ENCODE measurements at regions not wholly inside any gene's neighbourhood (a gene's known extent, or its start where the extent isn't known, plus 50 kb on each side); places are given as distances from the start of the nearest gene placed in this dataset.

DNA sequence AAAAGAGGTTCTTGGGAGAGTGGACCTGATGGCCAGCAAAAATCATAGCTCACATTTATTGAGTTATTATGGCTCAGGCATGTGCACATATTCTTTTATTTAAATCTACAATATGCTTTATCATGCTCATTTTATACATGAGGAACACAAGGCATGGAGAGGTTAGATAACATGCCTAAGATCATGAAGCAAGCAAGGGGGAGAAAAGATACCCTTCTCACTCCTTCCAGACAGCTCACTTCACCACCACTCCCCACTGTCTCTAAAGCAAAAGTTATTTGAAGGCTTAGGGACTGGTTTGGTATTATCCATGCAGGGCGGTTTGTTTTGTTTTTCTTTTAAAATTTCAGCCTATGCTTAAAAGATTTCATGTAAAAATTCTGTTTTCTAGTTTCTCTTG lies 59.0 kb upstream of the PDE8B start (continued):
- no peak for TF ChIP-seq TAF1 (conservative IDR thresholded peaks at IDR 0.05)
- TF ChIP-seq, protein P1, sequence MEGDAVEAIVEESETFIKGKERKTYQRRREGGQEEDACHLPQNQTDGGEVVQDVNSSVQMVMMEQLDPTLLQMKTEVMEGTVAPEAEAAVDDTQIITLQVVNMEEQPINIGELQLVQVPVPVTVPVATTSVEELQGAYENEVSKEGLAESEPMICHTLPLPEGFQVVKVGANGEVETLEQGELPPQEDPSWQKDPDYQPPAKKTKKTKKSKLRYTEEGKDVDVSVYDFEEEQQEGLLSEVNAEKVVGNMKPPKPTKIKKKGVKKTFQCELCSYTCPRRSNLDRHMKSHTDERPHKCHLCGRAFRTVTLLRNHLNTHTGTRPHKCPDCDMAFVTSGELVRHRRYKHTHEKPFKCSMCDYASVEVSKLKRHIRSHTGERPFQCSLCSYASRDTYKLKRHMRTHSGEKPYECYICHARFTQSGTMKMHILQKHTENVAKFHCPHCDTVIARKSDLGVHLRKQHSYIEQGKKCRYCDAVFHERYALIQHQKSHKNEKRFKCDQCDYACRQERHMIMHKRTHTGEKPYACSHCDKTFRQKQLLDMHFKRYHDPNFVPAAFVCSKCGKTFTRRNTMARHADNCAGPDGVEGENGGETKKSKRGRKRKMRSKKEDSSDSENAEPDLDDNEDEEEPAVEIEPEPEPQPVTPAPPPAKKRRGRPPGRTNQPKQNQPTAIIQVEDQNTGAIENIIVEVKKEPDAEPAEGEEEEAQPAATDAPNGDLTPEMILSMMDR (IDR thresholded peaks at IDR 0.05; ENCODE audit: low read depth, low read length, missing input control): no peak

DNA sequence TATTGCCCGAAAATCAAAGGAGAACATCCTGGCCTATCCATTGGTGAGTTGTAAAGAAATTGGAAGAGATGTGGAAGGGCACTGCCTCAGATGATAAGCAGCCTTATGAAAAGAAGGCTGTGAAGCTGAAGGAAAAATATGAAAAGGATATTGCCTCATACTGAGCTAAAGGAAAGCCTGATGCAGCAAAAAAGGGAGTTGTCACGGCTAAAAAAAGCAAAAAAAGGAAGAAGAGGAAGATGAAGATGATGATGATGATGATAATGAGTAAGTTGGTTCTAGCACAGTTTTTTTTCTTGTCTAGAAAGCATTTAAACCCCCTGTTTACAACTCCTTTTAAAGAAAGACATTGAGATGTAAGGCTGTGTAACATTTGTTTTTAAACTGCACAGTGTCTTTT lies 59.8 kb upstream of the ZBED3 start:
- Histone ChIP-seq H3K9me3 (ENCODE audit: control insufficient read depth in 4 of 4, low read length in 3 of 4) (no peaks in the 10 kb centered on the region), H3K4me3 (ENCODE audit: low read depth in 1 of 3, low read length in 3 of 3) (no peak overlapping the region), H3K27ac (ENCODE audit: low read depth in 1 of 2, low read length in 2 of 2) (no peak overlapping the region), H3K27me3 (ENCODE audit: control insufficient read depth in 4 of 4, insufficient read depth in 4 of 4, low read length in 3 of 4) (no peaks in the 10 kb centered on the region), H3K4me1 (ENCODE audit: control insufficient read depth in 4 of 4, insufficient read depth in 4 of 4, low read length in 3 of 4) (no peaks in the 10 kb centered on the region), H3K9ac (ENCODE audit: low read depth in 1 of 2, low read length in 2 of 2) (no peak overlapping the region), H3K36me3 (ENCODE audit: control insufficient read depth in 4 of 4, insufficient read depth in 3 of 4, low read depth in 1 of 4, low read length in 3 of 4) (peaks cover 0 to 4% (median 0%) of the 10 kb centered on the region in 4 donors)
- WGBS: 87% methylated on average over 2 of the region's 2 CpGs
- TF ChIP-seq HNF4G (IDR thresholded peaks at IDR 0.05): no peak
- no peak for TF ChIP-seq YY1 (IDR thresholded peaks at IDR 0.05)
- TF ChIP-seq, protein P2, sequence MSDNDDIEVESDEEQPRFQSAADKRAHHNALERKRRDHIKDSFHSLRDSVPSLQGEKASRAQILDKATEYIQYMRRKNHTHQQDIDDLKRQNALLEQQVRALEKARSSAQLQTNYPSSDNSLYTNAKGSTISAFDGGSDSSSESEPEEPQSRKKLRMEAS (IDR thresholded peaks at IDR 0.05): no peak
- no peak for TF ChIP-seq FOXA1 (IDR thresholded peaks at IDR 0.05)
- TF ChIP-seq, protein P3, sequence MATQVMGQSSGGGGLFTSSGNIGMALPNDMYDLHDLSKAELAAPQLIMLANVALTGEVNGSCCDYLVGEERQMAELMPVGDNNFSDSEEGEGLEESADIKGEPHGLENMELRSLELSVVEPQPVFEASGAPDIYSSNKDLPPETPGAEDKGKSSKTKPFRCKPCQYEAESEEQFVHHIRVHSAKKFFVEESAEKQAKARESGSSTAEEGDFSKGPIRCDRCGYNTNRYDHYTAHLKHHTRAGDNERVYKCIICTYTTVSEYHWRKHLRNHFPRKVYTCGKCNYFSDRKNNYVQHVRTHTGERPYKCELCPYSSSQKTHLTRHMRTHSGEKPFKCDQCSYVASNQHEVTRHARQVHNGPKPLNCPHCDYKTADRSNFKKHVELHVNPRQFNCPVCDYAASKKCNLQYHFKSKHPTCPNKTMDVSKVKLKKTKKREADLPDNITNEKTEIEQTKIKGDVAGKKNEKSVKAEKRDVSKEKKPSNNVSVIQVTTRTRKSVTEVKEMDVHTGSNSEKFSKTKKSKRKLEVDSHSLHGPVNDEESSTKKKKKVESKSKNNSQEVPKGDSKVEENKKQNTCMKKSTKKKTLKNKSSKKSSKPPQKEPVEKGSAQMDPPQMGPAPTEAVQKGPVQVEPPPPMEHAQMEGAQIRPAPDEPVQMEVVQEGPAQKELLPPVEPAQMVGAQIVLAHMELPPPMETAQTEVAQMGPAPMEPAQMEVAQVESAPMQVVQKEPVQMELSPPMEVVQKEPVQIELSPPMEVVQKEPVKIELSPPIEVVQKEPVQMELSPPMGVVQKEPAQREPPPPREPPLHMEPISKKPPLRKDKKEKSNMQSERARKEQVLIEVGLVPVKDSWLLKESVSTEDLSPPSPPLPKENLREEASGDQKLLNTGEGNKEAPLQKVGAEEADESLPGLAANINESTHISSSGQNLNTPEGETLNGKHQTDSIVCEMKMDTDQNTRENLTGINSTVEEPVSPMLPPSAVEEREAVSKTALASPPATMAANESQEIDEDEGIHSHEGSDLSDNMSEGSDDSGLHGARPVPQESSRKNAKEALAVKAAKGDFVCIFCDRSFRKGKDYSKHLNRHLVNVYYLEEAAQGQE (IDR thresholded peaks at IDR 0.05): no peak
- no peak for TF ChIP-seq GABPA (IDR thresholded peaks at IDR 0.05 in 1 of 2, conservative IDR thresholded peaks at IDR 0.05 in 1 of 2)
- TF ChIP-seq RXRA (IDR thresholded peaks at IDR 0.05): no peak
- no peak for TF ChIP-seq HNF4A (conservative IDR thresholded peaks at IDR 0.05)
- TF ChIP-seq JUND (IDR thresholded peaks at IDR 0.05): no peak
- no peak for DNase-seq (ENCODE audit: low spot score)

DNA sequence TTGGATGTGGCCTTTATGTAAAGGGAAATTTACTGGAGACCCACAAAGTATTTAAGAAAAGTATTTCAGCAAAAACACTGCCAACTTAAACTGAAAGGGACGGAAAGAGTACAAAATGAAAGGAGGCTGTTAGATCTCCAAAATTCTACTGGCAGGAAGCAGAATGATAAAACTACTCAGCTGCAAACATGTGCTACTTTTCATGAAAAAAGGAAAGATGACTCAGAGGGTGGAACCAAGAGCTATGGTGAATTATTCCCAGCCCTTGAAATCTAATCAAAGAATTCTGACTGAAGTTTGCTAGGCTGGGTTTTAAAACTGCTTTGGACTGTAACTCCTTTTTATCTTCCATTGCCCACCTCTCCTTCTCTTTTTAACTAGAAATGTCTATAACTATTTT lies 58.6 kb upstream of the ZBED3 start:
- no peak for TF ChIP-seq JUND (IDR thresholded peaks at IDR 0.05)
- TF ChIP-seq, protein P4, sequence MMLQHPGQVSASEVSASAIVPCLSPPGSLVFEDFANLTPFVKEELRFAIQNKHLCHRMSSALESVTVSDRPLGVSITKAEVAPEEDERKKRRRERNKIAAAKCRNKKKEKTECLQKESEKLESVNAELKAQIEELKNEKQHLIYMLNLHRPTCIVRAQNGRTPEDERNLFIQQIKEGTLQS (IDR thresholded peaks at IDR 0.05): no peak
- TF ChIP-seq, protein P2 (IDR thresholded peaks at IDR 0.05): no peak
- no peak for TF ChIP-seq SP1 (IDR thresholded peaks at IDR 0.05)
- TF ChIP-seq, protein P5, sequence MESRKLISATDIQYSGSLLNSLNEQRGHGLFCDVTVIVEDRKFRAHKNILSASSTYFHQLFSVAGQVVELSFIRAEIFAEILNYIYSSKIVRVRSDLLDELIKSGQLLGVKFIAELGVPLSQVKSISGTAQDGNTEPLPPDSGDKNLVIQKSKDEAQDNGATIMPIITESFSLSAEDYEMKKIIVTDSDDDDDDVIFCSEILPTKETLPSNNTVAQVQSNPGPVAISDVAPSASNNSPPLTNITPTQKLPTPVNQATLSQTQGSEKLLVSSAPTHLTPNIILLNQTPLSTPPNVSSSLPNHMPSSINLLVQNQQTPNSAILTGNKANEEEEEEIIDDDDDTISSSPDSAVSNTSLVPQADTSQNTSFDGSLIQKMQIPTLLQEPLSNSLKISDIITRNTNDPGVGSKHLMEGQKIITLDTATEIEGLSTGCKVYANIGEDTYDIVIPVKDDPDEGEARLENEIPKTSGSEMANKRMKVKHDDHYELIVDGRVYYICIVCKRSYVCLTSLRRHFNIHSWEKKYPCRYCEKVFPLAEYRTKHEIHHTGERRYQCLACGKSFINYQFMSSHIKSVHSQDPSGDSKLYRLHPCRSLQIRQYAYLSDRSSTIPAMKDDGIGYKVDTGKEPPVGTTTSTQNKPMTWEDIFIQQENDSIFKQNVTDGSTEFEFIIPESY (IDR thresholded peaks at IDR 0.05): no peak
- TF ChIP-seq RAD21 (IDR thresholded peaks at IDR 0.05): no peak
- no peak overlapping the region for H3K4me3 ChIP-seq (ENCODE audit: low read depth in 1 of 3, low read length in 3 of 3)
- H3K36me3 ChIP-seq (ENCODE audit: control insufficient read depth in 4 of 4, insufficient read depth in 3 of 4, low read depth in 1 of 4, low read length in 3 of 4): no peaks in the 10 kb centered on the region
- 87% methylated on average over 1 of the region's 1 CpG for WGBS
- DNase-seq (ENCODE audit: low spot score): no peak
- H3K9ac ChIP-seq (ENCODE audit: low read depth in 1 of 2, low read length in 2 of 2): no peak overlapping the region
- no peaks in the 10 kb centered on the region for H3K9me3 ChIP-seq (ENCODE audit: control insufficient read depth in 4 of 4, low read length in 3 of 4)
- H3K27me3 ChIP-seq (ENCODE audit: control insufficient read depth in 4 of 4, insufficient read depth in 4 of 4, low read length in 3 of 4): no peaks in the 10 kb centered on the region
- H3K4me1 ChIP-seq (ENCODE audit: control insufficient read depth in 4 of 4, insufficient read depth in 4 of 4, low read length in 3 of 4): no peaks in the 10 kb centered on the region
- no peak overlapping the region for H3K27ac ChIP-seq (ENCODE audit: low read depth in 1 of 2, low read length in 2 of 2)

Measured in liver (tissue), 8 donors.